Adipocyte (in vitro differentiated cells): ENCODE measurements at regions not wholly inside any gene's neighbourhood (a gene's known extent, or its start where the extent isn't known, plus 50 kb on each side); places are given as distances from the start of the nearest gene placed in this dataset.

Experiments
- DNase-seq: peaks from one replicate; pipeline ENCODE4 v3.0.0-alpha.2; 2015; ENCODE audit warnings: low read depth
- H3K27me3 ChIP-seq: replicated peaks from 2 replicates; pipeline ENCODE4 v1.7.0; 2013; ENCODE audit warnings: mild to moderate bottlenecking, low read length, moderate library complexity; ENCODE audit not compliant: control insufficient read depth, insufficient read depth
- H3K36me3 ChIP-seq: 2 replicates; pipeline ENCODE4 v1.7.0; 2013; ENCODE audit warnings: low read length, mild to moderate bottlenecking, moderate library complexity; ENCODE audit not compliant: control insufficient read depth, insufficient read depth, severe bottlenecking
- H3K4me1 ChIP-seq: 2 replicates; pipeline ENCODE4 v1.7.0; 2013; ENCODE audit warnings: mild to moderate bottlenecking, low read length, moderate library complexity; ENCODE audit not compliant: control insufficient read depth, insufficient read depth
- H3K4me3 ChIP-seq: 2 replicates; pipeline ENCODE4 v1.7.0; 2013; ENCODE audit warnings: mild to moderate bottlenecking, low read length, moderate library complexity
- H3K9ac ChIP-seq: 2 replicates; pipeline ENCODE4 v1.7.0; 2013; ENCODE audit warnings: mild to moderate bottlenecking, low read length, moderate library complexity
- H3K9me3 ChIP-seq: 2 replicates; pipeline ENCODE4 v1.7.0; 2013; ENCODE audit warnings: mild to moderate bottlenecking, low read length, moderate library complexity; ENCODE audit not compliant: control insufficient read depth

DNA sequence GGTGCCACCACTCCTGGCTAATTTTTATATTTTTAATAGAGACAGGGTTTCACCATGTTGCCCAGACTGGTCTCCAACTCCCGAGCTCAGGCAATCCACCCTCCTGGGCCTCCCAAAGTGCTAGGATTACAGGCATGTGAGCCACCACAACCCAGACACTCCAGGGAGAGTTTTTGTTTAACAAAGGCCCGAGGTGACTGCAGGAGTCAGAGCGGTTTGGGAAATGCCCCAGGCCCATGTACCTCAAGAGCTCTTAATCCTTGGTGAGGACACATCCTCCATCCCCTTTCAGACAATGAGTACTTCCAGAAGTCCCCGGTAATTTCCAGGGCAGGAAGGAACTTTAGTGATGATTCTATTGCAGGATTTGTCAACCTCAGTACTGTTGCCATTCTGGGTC is 176.0 kb downstream of the ESRRB start:
- no peaks in the 10 kb centered on the region for H3K9me3 ChIP-seq
- no peaks in the 10 kb centered on the region for H3K4me1 ChIP-seq
- no peak overlapping the region for H3K9ac ChIP-seq
- H3K36me3 ChIP-seq, result no peaks in the 10 kb centered on the region
- H3K4me3 ChIP-seq, result no peak overlapping the region
- DNase-seq, result no peak
- peaks cover 3% of the 10 kb centered on the region for H3K27me3 ChIP-seq

GRCh38 chr14:76564471-76565422 is 188.8 kb downstream of the ESRRB start:
- H3K9ac ChIP-seq, result no peak overlapping the region

GRCh38 chr14:76566439-76566838 is 190.5 kb downstream of the ESRRB start:
- H3K9me3 ChIP-seq, result peaks cover 7% of the 10 kb centered on the region

More at GRCh38 chr14:76564471-76565422, 188.8 kb downstream of the ESRRB start:
- H3K4me3 ChIP-seq, result no peak overlapping the region
- no peaks in the 10 kb centered on the region for H3K4me1 ChIP-seq
- H3K27me3 ChIP-seq, result peaks cover 15% of the 10 kb centered on the region
- H3K9me3 ChIP-seq, result peaks cover 7% of the 10 kb centered on the region
- DNase-seq, result no peak
- H3K36me3 ChIP-seq, result no peaks in the 10 kb centered on the region

GRCh38 chr14:76574416-76575095 is 186.7 kb upstream of the VASH1 start:
- no peak overlapping the region for H3K4me3 ChIP-seq
- H3K27me3 ChIP-seq, result peaks cover 24% of the 10 kb centered on the region
- H3K9me3 ChIP-seq, result peaks cover 2% of the 10 kb centered on the region
- no peaks in the 10 kb centered on the region for H3K4me1 ChIP-seq
- no peak for DNase-seq
- H3K36me3 ChIP-seq, result no peaks in the 10 kb centered on the region
- H3K9ac ChIP-seq, result no peak overlapping the region

More at GRCh38 chr14:76566439-76566838, 190.5 kb downstream of the ESRRB start:
- Histone ChIP-seq H3K36me3 (no peaks in the 10 kb centered on the region), H3K9ac (no peak overlapping the region), H3K4me3 (no peak overlapping the region), H3K27me3 (peaks cover 15% of the 10 kb centered on the region), H3K4me1 (no peaks in the 10 kb centered on the region)
- no peak for DNase-seq

- Histone ChIP-seq H3K4me3 (no peak overlapping the region), H3K4me1 (no peaks in the 10 kb centered on the region), H3K36me3 (no peaks in the 10 kb centered on the region), H3K9me3 (no peaks in the 10 kb centered on the region), H3K9ac (no peak overlapping the region), H3K27me3 (peaks cover 24% of the 10 kb centered on the region)
- DNase-seq, result no peak
These were observed 186.2 kb upstream of the VASH1 start for GRCh38 chr14:76575108-76575507.

DNA sequence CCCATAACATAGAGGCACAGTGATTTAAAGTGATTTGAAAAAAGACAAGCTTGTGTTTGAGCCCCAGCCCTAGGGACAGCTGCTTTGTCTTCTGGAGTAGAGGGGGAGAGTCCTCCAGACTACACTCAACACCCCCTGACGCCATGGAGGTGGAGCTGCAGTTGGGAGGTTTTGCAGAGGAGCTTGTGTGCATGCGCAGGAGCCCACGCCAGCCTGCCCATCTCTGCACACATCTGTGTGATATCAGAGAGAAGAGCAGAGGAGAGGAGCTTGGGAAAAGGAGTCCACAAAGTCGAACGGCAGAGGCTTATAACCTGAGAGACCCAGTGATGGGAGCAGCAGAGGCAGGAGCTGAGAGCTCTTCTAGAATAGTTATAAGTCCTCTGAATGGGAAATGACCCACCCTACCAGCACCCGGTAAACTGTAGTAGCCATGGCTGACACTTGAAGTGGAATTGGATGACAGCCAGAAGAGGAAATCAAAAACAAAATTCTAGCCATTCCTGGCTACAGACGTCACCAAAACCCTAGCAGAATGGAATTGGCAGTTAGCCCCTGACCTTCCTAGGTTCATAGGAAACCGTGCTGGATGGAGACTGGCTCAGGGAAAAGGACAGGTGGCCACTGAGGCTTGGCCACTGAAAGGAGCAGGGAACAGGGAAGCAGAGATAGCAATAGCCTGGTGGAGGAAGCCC is 185.1 kb upstream of the VASH1 start:
- Histone ChIP-seq H3K4me3 (no peak overlapping the region), H3K36me3 (no peaks in the 10 kb centered on the region), H3K9me3 (peaks cover 5% of the 10 kb centered on the region), H3K27me3 (peaks cover 24% of the 10 kb centered on the region), H3K9ac (no peak overlapping the region), H3K4me1 (no peaks in the 10 kb centered on the region)
- no peak for DNase-seq

DNA sequence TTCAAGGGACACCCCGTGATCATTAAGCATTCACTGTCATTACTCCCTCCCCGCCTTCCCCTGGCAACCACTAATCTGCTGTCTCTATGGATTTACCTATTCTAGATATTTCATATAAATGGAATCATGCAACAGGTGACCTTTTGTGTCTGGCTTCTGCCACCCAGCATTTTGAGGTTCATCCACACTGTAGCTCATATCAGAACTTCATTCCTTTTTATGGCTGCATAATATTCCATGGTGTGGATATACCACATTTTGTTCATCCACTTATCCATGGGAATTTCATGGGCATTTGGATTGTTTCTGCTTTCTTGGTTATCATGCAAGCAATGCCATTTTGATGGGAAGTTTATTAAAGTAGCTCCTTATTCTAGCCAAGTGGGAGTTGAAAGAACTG is 184.2 kb upstream of the VASH1 start:
- H3K27me3 ChIP-seq, result peaks cover 24% of the 10 kb centered on the region
- no peaks in the 10 kb centered on the region for H3K36me3 ChIP-seq
- no peak for DNase-seq
- H3K9me3 ChIP-seq, result peaks cover 5% of the 10 kb centered on the region
- H3K4me1 ChIP-seq, result no peaks in the 10 kb centered on the region
- no peak overlapping the region for H3K4me3 ChIP-seq
- H3K9ac ChIP-seq, result no peak overlapping the region

DNA sequence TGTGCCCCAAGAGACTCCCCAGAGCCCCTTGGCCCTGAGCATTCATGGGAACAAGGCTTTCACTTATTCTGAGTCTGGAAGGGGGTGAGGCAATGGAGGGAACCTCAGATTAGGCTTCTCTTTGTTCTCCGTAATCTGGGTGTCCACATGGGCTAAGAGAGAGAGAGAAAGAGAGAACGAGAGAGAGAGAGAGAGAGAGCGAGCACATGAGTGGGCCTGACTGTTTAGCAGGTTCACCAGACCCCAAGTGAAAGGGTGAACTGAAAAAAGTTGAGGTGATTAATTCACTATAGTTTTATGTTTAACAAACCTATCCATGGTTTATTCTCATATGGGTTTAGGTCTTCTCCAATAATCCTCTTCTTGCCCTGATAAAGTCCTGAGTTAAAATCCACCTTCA is 183.4 kb upstream of the VASH1 start:
- H3K4me3 ChIP-seq, result no peak overlapping the region
- H3K9me3 ChIP-seq, result peaks cover 5% of the 10 kb centered on the region
- no peak for DNase-seq

GRCh38 chr14:76580399-76580798 is 180.9 kb upstream of the VASH1 start:
- no peak for DNase-seq
- no peak overlapping the region for H3K9ac ChIP-seq
- peaks cover 5% of the 10 kb centered on the region for H3K9me3 ChIP-seq
- peaks cover 11% of the 10 kb centered on the region for H3K27me3 ChIP-seq
- no peaks in the 10 kb centered on the region for H3K36me3 ChIP-seq
- H3K4me3 ChIP-seq, result no peak overlapping the region
- peaks cover 7% of the 10 kb centered on the region for H3K4me1 ChIP-seq

More for the DNA sequence above, 183.4 kb upstream of the VASH1 start:
- peaks cover 24% of the 10 kb centered on the region for H3K27me3 ChIP-seq
- H3K36me3 ChIP-seq, result no peaks in the 10 kb centered on the region
- H3K9ac ChIP-seq, result no peak overlapping the region
- H3K4me1 ChIP-seq, result no peaks in the 10 kb centered on the region

DNA sequence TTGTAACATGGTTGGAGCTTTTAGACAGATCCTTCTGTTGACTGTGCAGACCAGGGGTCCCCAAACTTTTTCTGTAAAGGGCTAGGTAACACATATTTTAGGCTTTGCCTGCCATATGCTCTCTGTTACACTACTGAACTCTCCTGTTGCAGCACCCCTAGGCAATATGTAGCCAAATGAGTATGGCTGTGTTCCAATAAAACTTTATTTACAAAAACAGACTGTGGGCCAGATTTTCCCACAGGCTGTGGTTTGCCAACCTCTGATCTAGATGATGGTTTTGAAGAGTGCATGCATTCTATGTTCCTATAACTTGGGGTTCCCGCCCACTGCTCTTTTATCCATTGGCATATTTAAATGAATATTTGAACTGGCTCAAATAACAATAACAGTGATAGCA is 180.3 kb upstream of the VASH1 start:
- no peak for DNase-seq

GRCh38 chr14:76581592-76581991 is 179.7 kb upstream of the VASH1 start:
- DNase-seq, result no peak
- H3K9ac ChIP-seq, result no peak overlapping the region
- no peak overlapping the region for H3K4me3 ChIP-seq
- H3K36me3 ChIP-seq, result no peaks in the 10 kb centered on the region
- H3K27me3 ChIP-seq, result peaks cover under 1% of the 10 kb centered on the region
- peaks cover 13% of the 10 kb centered on the region for H3K4me1 ChIP-seq
- H3K9me3 ChIP-seq, result peaks cover 5% of the 10 kb centered on the region

More for the DNA sequence above, 180.3 kb upstream of the VASH1 start:
- no peak overlapping the region for H3K4me3 ChIP-seq
- H3K36me3 ChIP-seq, result no peaks in the 10 kb centered on the region
- H3K4me1 ChIP-seq, result peaks cover 11% of the 10 kb centered on the region
- H3K9me3 ChIP-seq, result peaks cover 5% of the 10 kb centered on the region
- peaks cover 7% of the 10 kb centered on the region for H3K27me3 ChIP-seq
- H3K9ac ChIP-seq, result no peak overlapping the region
